ENCODE measurements at regions not wholly inside any gene's neighbourhood (a gene's known extent, or its start where the extent isn't known, plus 50 kb on each side); places are given as distances from the start of the nearest gene placed in this dataset.

- TF ChIP-seq CTCF (IDR thresholded peaks at IDR 0.05; ENCODE audit: low read depth, low read length), result no peak
- H3K27ac ChIP-seq, result no peak overlapping the region
Measured at GRCh38 chr7:86008898-86009297, 634.8 kb upstream of the GRM3 start.

DNA sequence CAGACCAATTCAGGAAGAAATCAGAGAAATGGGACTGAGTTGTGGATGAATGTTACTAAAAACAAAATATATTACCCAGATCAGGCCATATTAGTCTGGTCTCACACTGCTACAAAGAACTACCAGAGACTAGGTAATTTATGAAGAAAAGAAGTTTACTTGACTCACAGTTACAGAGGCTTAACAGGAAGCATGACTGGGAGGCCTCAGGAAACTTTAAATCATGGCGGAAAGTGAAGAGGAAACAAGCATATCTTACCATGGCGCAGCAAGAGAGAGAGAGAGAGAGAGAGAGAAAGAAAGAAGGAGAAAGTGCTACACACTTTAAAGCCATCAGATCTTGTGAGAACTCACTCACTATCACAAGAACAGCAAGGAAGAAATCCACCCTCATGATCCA, 636.8 kb upstream of the GRM3 start:
- no peak overlapping the region for H3K4me3 ChIP-seq (ENCODE audit: low read depth, low read length)
- peaks cover 1% of the 10 kb centered on the region for H3K9me3 ChIP-seq (ENCODE audit: severe bottlenecking)
- DNase-seq, result no peak
- H3K27me3 ChIP-seq (ENCODE audit: insufficient read depth, low read depth, severe bottlenecking), result no peaks in the 10 kb centered on the region
- no peak for TF ChIP-seq CTCF (IDR thresholded peaks at IDR 0.05; ENCODE audit: low read depth, low read length)
- H3K27ac ChIP-seq, result no peak overlapping the region
- H3K36me3 ChIP-seq, result no peaks in the 10 kb centered on the region

More at GRCh38 chr7:86008898-86009297, 634.8 kb upstream of the GRM3 start:
- Histone ChIP-seq H3K4me3 (ENCODE audit: low read depth, low read length) (no peak overlapping the region), H3K36me3 (no peaks in the 10 kb centered on the region), H3K9me3 (ENCODE audit: severe bottlenecking) (no peaks in the 10 kb centered on the region), H3K27me3 (ENCODE audit: insufficient read depth, low read depth, severe bottlenecking) (no peaks in the 10 kb centered on the region)
- no peak for DNase-seq

GRCh38 chr7:86002858-86003257, 640.9 kb upstream of the GRM3 start:
- H3K9me3 ChIP-seq (ENCODE audit: severe bottlenecking), result peaks cover 4% of the 10 kb centered on the region
- no peak for DNase-seq
- no peak overlapping the region for H3K27ac ChIP-seq

GRCh38 chr7:85997515-85997914, 646.2 kb upstream of the GRM3 start:
- no peak for TF ChIP-seq CTCF (IDR thresholded peaks at IDR 0.05; ENCODE audit: low read depth, low read length)
- Histone ChIP-seq H3K36me3 (no peaks in the 10 kb centered on the region), H3K27ac (no peak overlapping the region), H3K4me3 (ENCODE audit: low read depth, low read length) (no peak overlapping the region), H3K9me3 (ENCODE audit: severe bottlenecking) (peaks cover 4% of the 10 kb centered on the region), H3K27me3 (ENCODE audit: insufficient read depth, low read depth, severe bottlenecking) (no peaks in the 10 kb centered on the region)
- no peak for DNase-seq

More at GRCh38 chr7:86002858-86003257, 640.9 kb upstream of the GRM3 start:
- Histone ChIP-seq H3K27me3 (ENCODE audit: insufficient read depth, low read depth, severe bottlenecking) (no peaks in the 10 kb centered on the region), H3K4me3 (ENCODE audit: low read depth, low read length) (no peak overlapping the region), H3K36me3 (no peaks in the 10 kb centered on the region)
- TF ChIP-seq CTCF (IDR thresholded peaks at IDR 0.05; ENCODE audit: low read depth, low read length), result no peak

DNA sequence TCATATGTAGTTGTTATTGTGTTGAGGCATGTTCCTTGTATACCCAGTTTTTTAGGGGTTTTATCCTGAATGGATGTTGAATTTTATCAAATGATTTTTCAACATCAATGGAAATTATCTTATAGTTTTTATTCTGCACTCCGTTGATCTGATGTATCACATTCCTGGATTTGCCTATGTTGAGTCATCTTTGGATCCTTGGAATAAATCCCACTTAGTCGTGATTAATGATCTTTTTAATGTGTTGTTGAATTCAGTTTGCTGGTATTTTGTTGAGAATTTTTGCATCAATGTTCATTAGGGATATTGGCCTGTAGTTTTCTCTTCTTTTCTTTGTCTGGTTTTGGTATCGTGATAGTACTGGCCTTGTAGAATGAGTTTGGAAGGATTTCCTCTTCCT, 648.6 kb upstream of the GRM3 start:
- TF ChIP-seq CTCF (IDR thresholded peaks at IDR 0.05; ENCODE audit: low read depth, low read length), result no peak
- Histone ChIP-seq H3K27me3 (ENCODE audit: insufficient read depth, low read depth, severe bottlenecking) (no peaks in the 10 kb centered on the region), H3K4me3 (ENCODE audit: low read depth, low read length) (no peak overlapping the region), H3K36me3 (no peaks in the 10 kb centered on the region), H3K27ac (no peak overlapping the region), H3K9me3 (ENCODE audit: severe bottlenecking) (no peaks in the 10 kb centered on the region)
- no peak for DNase-seq

DNA sequence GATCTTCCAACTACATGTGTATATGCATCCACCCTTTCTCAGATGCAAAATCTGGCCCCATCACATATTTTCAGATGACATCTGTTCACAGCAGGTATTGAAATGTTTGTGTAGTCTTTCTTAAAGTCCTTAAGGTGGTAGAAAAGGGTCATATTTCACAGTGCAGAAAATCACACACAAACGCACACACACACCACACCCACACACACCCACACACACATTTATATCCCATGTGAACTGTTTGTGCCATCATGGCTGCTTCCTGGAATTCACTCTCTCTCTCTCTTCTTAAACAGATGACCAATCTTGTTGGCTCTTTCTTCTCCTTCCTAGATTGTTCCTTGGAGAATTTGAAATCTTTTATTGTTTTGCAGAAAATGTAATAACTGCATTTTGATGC, 663.0 kb upstream of the GRM3 start:
- H3K4me3 ChIP-seq (ENCODE audit: low read depth, low read length), result no peak overlapping the region
- DNase-seq, result no peak
- H3K36me3 ChIP-seq, result no peaks in the 10 kb centered on the region
- no peak for TF ChIP-seq CTCF (IDR thresholded peaks at IDR 0.05; ENCODE audit: low read depth, low read length)
- no peaks in the 10 kb centered on the region for H3K9me3 ChIP-seq (ENCODE audit: severe bottlenecking)
- H3K27me3 ChIP-seq (ENCODE audit: insufficient read depth, low read depth, severe bottlenecking), result no peaks in the 10 kb centered on the region
- H3K27ac ChIP-seq, result no peak overlapping the region
